HG03520 (cell line): ENCODE measurements at regions not wholly inside any gene's neighbourhood (a gene's known extent, or its start where the extent isn't known, plus 50 kb on each side); places are given as distances from the start of the nearest gene placed in this dataset.

Experiments used
- ATAC-seq: cut with Tn5 transposase; IDR thresholded peaks from one replicate; pipeline ENCODE4 v1.9.1; 2021; ENCODE audit warnings: mild to moderate bottlenecking, moderate library complexity; ENCODE audit not compliant: unreplicated experiment

DNA sequence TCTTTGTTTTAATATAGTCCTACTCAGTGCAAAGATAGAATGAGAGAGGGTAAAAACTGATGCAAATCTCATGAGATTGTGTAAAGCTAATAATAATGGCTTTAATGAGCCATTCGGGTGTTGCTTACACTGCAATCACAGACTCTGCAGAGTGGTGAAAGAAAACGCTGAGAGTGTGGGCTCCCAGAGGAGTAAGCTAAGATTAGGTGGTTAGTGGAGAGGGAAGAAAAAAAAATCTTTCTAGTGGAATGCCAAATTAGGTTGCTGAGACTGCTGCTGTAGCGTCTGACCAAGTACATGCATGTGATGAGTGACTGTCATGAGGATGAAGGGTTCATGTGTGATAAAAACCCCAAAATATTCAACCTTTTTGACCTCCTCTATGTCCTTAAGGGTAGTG lies 645.9 kb upstream of the ADGRL4 start:
- ATAC-seq = no peak

DNA sequence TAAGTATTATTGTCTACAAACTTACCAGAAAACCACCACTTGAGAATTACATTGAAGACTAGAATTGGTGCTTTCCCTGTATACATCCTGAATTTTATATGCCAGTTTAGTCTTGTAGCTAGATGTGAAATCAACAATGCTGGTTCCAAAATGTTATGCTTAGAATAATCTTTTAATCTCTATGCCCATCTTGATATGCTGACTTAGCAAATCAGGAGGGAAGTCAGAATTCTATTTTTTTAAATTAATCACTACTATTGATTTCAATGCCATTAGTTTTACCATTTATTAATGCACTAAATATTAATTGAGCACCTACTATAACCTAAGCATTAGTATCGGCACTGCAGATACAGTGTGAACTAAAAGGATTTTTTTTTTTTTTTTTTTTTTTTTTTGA lies 641.6 kb upstream of the ADGRL4 start:
- no peak for ATAC-seq

DNA sequence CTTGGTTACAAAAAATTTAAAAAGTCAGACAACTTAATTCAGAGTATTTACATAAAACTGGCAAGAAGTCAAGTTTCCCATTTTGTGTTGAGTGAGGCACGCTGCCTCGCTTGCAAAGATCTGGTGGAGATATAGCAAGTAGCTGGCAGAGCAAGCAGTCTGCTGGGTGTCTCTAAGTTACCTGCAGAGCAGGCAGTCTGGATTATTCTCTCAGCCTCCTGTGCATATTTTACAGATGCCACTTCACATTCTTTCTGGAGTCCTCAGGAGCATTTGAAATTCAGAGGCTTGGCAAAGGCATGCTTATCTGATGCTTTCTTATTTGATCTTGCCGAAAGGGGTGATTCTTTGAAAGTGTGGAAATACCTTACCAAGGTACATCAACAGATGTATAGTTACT lies 640.4 kb upstream of the ADGRL4 start:
- no peak for ATAC-seq

DNA sequence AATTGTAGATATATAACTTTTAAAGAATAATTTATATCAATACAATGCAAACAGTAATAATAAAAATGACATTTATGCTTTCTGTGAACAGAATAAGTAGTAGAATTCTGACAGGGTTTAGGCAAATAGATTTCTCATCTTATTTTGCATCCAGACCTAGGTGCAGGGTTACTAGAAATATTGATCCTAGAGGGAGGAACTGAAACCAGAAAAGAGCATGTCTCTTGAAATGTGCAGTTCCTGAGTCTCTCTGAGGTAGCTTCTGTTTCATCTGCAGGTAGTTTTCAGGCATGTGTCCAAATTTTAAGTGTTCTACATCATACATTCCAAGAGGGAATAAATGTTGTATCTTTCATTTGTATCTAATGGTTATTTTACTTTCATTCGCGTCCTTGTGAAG lies 631.9 kb upstream of the ADGRL4 start:
- peak; percentile 95 for ATAC-seq

DNA sequence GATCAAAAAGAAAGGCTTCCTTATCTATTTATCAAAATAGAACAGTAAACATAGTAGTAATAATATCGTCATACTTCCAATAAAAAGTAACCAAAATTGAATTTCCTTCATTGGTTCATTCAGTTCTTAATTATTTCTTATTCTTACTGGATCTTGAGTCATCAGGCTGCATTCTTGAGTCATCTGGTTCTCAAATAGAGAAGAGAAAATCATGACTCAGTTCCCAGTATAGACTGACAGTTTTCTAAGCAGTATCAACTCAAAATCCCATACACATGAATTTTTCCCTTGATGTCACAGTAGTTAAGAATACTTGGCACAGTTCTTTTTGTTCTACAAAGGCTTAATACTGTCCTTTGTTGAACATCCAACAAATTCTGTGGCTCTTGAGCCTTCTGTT lies 626.9 kb upstream of the ADGRL4 start:
- no peak for ATAC-seq

DNA sequence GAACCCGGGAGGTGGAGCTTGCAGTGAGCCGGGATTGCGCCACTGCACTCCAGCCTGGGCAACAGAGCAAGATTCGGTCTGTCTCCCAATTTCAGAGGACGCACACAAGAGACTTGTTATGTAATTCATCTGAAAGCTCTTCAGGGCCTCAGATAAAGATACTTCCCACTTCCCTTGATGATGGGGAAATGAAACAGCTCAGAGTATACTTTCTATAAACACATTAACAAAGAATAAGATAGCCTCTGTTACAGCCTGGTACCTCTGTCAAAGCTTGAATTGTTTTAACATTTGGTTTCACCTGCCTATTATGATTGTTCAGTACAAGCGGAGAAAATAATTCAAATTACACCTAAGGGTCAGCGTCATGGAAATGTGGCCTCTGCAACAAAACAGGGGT lies 622.9 kb upstream of the ADGRL4 start:
- no peak for ATAC-seq

DNA sequence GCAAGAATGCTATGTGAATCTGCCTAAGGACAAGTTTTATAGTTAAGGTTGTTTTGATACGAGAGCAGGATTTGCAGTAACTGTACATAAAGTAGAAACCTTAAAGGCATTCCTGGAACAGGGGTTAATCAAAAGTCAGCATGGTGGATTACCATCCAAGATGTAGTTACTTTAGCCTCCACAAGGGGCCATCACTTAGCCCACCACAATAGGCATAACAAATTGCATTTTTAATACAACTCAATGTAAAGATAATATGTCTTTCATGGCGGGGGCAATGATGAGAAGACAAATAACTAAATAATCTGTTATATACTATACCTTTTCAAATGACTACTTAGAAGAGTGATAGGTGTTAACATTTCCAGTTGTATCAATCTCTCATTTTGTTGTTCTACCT lies 611.2 kb upstream of the ADGRL4 start:
- no peak for ATAC-seq

DNA sequence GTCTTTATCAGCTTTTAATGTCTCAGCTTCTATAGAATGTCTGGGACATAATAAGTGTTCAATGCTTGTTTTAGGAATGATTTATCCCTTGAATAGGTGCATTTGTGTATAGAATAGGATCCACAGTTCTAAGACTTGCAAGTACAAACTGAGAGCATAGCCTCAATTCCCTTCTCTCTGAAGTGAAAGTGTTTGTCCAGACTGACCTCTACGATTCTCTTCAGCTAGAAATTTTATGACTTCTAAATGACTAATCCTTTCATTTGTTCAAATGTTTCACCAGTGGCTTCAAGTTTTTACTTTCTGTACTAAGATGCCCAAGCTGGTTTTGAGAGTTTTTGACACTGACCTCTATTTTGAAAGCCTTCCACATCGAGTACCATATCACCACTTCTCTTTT lies 608.2 kb upstream of the ADGRL4 start:
- no peak for ATAC-seq

DNA sequence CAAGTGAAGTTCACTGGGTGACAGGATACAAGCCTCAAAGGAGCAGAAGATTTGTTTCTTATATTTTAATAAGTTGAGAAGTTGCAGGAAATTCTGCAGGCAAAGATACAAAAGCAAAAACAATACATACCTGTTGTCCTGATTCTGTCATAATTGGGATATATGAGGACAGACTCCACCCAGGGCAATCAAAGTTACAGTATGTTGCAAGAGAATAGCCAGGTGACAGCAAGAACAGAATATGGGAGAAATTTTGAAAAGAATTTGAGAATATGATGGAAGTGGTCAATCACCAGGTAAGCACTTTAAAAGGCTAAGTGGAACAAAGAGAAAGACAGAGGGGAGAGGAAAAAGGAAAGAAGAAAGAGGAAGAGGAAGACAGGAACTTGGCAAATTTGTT lies 607.6 kb upstream of the ADGRL4 start:
- no peak for ATAC-seq

DNA sequence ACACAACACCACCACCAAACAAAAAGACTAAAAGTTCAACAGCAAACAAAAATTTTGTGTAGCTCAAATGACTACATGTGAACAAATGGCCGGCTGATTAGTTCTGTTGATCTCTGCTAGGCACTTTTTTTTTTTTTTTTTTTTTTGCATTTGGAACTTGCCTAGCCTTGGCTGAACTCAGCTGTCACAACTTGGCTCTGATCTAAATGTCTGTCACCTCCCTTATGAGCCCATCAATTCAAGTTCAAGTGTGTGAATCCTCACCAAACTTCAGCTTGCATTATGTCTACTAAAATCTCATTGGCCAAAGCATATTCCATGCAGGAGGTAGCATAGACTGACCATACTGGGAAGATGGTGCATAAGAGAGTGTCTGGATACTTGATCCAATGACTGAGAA lies 606.5 kb upstream of the ADGRL4 start:
- ATAC-seq = no peak

DNA sequence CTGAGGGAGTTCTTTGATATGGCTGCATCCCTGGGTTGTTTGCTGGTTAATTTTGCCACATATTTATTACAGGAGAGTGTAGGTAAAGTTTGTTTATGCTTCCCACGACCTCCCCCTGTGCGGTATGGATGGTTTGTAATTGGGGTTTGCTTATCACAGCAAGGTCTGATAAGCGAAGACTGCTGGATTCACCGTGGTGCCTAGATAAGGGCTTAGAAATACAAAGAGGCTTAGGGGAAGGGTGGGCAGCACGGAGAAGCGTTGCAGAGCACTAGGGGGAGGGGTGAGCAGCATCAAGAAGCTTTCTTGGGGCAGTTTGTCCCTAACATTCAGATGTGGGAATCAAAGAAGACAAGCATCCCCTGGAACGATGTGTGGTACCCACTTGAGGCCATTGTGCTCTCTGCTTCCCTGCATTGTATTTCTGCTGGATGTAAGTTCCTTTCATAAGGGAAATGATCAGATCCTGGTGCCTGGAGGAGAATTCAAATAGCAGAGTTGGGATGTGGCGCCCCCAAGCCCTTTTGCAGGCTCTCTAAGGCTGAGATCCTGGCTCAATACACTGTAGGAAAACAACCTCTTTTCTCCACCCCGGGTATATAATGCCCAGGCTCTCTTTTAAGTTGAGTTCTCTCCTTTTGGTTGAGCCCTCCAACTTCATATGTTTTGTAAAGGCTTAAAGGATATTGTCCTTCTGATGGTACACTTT lies 598.1 kb upstream of the ADGRL4 start:
- no peak for ATAC-seq

DNA sequence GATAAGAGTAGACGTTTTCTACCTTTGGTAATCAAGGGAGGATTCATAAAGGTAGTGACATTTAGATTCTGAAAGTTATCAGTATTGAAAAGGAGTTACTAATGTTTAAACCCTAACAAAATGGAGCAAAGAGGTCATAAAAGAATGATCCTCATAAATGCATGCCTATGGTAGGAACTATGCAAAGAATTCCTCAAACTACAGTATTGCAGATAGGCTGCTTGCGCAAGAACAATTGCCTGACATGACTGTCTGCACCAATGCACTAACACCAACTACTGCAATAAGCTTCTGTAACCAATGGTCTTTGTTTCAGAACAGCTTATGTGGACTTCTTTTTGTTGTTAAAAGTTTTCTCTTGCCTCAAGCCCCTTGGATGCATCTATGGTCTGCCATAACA lies 597.3 kb upstream of the ADGRL4 start:
- no peak for ATAC-seq

DNA sequence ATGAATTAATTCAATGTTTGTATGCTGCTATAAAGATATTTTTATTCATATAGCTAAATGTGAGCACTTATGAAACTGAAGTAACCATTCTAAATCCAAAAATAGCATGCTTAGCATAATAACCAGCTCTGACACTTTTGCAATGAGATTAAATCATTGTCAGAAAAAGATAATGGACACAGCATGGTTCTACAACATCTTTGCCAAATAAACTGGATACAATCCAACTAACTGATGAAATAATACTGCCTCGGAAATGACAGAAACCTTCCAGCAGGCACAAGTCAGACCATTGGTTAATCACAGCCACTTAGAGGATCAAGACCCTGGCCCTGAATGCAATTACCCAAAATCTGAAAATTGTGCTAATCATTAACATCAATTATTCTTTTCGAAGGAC lies 592.7 kb upstream of the ADGRL4 start:
- no peak for ATAC-seq

DNA sequence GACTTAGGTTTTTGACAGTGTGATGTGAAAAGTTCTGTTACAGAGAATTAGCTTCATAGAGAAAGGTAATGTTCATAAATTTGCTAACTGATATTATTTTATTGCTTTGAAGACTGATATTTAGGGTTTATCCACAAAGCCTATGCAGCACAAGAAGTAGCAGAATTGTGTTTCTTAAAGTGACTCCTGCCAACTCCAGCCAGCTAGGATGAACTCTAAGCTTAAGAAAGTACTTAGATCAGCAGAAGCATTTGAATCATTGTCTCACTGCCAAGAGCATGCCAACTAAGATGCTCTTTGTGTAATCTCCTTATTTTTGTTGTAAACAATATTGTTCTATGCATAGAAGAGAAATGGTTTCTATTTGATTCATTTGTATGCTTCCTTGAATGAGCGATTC lies 589.4 kb upstream of the ADGRL4 start:
- no peak for ATAC-seq

DNA sequence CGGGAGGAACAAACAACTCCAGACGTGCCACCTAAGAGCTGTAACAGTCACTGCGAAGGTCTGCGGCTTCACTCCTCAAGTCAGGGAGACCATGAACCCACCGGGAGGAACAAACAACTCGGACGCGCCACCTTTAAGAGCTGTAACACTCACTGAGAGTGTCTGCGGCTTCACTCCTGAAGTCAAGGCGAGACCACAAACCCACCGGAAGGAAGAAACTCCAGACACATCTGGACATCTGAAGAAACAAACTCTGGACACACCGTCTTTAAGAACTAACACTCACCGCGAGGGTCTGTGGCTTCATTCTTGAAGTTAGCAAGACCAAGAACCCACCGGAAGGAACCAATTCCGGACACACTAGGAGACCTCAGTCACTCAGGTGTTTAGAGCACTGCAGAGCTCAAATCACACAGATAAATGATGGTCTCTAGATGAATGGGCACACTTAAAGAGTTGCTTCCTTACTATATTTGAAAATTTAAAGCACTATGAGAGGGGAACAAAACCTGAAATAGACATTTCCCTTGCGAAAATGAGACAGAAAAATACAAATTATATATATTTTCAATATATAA lies 587.7 kb upstream of the ADGRL4 start:
- ATAC-seq = no peak

DNA sequence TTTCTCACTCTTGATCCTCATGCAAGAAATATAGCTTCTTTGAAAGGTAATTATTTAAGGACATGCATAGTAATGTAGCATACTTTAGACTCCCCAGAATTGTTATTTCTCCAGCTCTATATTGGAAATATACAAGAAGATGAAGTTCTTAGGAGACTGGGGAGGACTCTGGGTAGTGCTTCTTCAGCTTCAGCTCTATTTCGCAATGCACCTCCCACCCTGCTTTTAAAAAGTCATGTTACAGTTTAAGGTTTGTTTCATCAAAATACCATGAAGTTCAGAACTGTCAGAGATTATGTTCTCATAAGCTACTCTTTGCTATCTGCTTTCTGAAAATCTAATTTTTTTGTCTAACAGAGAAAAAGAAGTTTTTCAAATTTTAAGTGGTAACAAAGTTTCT lies 586.2 kb upstream of the ADGRL4 start:
- no peak for ATAC-seq

DNA sequence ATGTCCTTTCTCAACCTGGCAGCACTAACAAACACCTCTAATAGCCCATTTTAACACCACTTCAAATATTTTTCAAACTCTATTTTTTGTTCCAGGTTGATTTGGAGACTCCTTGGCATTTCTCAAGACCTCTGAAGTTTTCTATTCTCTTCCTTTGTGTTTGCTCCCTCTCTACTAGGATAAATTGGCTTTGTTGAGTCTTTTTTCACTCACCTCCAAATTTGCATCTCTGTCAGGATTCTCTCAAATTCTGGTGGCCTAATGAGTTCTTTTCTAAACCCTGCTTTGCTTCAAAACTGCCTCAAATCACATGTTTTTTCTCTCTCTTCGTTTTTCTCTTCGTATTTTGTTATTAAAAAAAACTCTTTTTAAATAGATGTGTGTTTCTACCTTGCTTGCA lies 582.2 kb upstream of the ADGRL4 start:
- ATAC-seq = no peak

DNA sequence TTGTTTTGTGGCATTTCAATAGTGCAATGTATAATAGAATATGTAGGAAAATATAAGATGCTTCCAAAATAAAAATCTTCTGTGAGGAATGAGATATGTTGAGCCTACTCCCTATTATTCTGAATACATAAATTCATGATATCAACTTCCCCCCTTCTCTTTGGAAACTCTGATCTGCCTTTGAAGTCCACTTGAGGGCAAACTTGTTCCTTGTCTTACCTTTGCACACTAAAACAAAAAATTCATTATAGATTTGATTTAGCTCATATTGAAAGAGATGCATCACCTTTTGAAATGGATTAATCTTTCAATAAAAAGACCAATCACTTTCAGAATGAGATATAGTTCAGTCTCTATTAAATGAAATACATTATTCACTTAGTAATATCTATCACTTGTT lies 580.7 kb upstream of the ADGRL4 start:
- no peak for ATAC-seq

DNA sequence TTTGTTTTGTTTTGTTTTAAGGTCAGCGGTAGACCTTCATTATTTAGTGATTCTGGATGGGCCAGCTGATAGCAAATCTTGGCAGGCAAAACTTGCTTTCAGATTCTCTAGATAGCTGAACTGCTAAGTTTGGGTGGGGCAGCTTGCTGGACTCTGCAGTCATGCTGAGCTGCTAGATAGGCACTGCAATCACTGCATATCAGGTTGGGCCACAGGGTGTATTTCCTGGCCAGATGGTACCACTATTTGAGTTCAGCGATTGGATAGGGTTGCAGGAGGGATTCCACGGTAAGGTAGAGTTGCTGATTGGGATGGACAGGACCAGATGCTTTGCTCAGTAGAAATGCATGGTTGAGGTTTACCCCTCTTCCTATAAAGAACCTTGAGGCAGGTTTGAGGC lies 579.3 kb upstream of the ADGRL4 start:
- no peak for ATAC-seq

DNA sequence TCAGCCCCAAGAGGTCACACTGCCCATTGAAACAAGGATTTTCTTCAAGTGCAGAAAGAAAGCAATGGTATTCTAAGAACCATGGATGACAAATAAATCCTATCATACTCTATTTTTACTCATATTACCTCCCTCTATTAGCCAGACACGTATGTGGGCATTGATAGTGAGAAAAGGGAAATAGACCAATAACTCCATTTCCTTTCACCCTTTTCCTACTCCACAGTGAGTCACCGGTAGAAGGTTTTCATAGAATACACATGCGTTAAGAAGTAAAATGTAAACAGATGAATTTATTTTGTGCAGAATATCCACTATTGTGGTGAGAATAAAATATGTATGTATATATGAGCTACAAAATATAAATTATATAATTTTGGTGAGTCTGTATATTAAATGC lies 568.9 kb upstream of the ADGRL4 start:
- no peak for ATAC-seq

DNA sequence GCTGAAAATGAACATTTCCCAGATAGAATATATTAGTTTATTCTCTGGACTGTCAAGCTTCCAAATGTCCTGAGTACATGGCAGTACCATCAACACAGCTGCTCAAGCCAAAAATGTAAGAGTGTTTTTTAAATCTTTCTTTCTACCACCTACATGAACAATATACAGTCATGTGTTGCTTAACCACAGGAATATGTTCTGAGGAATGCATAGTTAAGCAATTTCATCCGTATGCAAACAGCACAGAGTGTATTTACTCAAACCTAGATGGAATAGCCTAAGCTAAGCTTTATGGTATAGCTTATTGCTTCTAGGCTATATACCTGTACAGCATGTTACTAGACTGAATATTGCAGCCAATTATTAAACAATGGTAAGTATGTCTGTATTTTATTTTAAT lies 561.9 kb upstream of the ADGRL4 start:
- no peak for ATAC-seq

DNA sequence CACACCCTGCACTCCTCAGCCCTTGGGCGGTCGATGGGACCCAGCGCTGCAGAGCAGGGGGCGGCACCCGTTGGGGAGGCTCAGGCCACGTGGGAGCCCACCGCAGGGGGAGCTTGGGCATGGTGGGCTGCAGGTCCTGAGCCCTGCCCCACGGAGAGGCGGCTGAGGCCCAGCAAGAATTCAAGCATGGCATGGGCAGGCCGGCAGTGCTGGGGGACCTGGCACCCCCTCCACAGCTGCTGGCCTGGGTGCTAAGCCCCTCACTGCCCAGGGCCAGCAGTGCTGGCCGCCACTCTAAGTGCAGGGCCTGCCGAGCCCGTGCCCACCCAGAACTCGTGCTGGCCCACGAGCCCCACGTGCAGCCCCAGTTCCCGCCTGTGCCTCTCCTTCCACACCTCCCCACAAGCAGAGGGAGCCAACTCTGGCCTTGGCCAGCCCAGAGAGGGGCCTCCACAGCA lies 555.0 kb upstream of the ADGRL4 start:
- no peak for ATAC-seq

DNA sequence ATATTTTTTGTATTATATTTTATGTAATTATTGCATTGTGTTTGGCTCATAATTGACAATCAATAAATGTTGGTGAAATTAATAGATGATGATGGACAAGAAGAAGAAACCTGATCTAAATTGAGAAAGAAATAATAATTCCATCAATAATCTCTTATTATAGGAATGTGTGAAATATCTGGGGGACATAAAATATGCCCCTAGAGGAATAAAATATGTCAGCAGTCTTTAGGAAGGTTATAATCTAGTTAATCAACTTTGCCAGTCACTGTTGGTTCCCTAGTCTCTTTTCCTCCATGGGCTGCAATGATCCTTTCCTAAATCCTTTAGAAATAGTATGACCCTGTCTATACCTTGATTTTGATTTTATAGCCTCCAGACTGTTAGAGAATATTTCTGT lies 549.7 kb upstream of the ADGRL4 start:
- ATAC-seq = no peak
